ENCODE measurements at regions not wholly inside any gene's neighbourhood (a gene's known extent, or its start where the extent isn't known, plus 50 kb on each side); places are given as distances from the start of the nearest gene placed in this dataset.

DNA sequence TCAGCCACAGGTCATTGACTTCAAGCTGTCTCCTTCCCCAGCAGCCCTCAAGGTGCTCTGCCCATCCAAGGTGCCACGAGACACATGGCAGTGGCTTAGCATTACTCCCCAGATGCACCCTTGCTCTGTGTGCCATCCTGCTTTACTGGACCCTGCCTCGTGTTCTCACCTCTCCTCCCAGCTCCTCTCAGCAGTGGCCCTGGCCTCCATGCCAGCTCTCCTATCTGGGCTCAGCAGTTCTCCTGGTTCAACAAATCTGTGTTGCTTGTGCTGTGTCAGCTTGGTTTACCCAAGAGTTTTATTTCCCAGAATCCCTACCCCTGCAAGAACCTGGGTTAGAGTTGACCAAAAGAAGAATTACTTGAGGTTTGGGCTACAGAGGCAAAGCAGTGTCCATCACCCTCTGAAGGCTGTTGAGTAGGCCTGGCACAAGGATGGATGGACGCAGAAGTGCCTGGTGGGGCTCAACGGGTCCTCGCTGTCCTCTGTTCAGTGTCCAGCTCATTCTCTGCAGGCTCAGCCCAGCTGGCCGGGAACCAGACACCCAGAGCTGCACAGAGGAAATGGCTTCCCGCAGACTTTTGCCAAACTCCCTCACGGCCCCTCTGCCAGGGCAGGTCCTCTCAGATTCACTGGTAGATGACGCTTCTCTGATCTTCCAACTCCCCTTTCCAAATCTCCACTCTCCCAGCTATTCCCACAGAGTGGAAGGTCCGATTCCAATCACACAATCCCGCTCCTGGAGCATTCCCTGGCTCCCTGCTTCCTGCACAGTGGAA is 82.6 kb downstream of the FOXA2 start (continued):
- peak; percentile 53; the same call in 1 of the 2 replicates for TF ChIP-seq ZFP90 (CRISPR knock-in tag; IDR thresholded peaks at IDR 0.05; ENCODE audit: borderline replicate concordance)
- no peak for TF ChIP-seq ZNF207 (IDR thresholded peaks at IDR 0.05; ENCODE audit: borderline replicate concordance)
- TF ChIP-seq, protein P1, sequence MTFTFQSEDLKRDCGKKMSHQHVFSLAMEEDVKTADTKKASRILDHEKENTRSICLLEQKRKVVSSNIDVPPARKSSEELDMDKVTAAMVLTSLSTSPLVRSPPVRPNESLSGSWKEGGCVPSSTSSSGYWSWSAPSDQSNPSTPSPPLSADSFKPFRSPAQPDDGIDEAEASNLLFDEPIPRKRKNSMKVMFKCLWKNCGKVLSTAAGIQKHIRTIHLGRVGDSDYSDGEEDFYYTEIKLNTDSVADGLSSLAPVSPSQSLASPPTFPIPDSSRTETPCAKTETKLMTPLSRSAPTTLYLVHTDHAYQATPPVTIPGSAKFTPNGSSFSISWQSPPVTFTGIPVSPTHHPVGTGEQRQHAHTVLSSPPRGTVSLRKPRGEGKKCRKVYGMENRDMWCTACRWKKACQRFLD (CRISPR knock-in tag; IDR thresholded peaks at IDR 0.05; ENCODE audit: borderline replicate concordance): 0 out of 2 replicates have a peak, but pooled peaks have one; percentile 41
- peak; percentile 48 for TF ChIP-seq ZFY (CRISPR knock-in tag; IDR thresholded peaks at IDR 0.05)
- TF ChIP-seq, protein P2, sequence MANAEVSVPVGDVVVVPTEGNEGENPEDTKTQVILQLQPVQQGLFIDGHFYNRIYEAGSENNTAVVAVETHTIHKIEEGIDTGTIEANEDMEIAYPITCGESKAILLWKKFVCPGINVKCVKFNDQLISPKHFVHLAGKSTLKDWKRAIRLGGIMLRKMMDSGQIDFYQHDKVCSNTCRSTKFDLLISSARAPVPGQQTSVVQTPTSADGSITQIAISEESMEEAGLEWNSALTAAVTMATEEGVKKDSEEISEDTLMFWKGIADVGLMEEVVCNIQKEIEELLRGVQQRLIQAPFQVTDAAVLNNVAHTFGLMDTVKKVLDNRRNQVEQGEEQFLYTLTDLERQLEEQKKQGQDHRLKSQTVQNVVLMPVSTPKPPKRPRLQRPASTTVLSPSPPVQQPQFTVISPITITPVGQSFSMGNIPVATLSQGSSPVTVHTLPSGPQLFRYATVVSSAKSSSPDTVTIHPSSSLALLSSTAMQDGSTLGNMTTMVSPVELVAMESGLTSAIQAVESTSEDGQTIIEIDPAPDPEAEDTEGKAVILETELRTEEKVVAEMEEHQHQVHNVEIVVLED (CRISPR knock-in tag; IDR thresholded peaks at IDR 0.05; ENCODE audit: borderline replicate concordance): no peak
- TF ChIP-seq SALL2 (CRISPR knock-in tag; IDR thresholded peaks at IDR 0.05): peak; percentile 44; the same call in 1 of the 2 replicates
- 0 out of 2 replicates have a peak, but pooled peaks have one; percentile 27 for TF ChIP-seq ZNF143 (CRISPR knock-in tag; IDR thresholded peaks at IDR 0.05)
- TF ChIP-seq, protein P3, sequence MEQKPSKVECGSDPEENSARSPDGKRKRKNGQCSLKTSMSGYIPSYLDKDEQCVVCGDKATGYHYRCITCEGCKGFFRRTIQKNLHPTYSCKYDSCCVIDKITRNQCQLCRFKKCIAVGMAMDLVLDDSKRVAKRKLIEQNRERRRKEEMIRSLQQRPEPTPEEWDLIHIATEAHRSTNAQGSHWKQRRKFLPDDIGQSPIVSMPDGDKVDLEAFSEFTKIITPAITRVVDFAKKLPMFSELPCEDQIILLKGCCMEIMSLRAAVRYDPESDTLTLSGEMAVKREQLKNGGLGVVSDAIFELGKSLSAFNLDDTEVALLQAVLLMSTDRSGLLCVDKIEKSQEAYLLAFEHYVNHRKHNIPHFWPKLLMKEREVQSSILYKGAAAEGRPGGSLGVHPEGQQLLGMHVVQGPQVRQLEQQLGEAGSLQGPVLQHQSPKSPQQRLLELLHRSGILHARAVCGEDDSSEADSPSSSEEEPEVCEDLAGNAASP (CRISPR knock-in tag; IDR thresholded peaks at IDR 0.05; ENCODE audit: borderline replicate concordance): no peak
- TF ChIP-seq STAG1 (CRISPR knock-in tag; IDR thresholded peaks at IDR 0.05): peak; percentile 5; the same call in 1 of the 2 replicates
- TF ChIP-seq SMYD3 (CRISPR knock-in tag; IDR thresholded peaks at IDR 0.05): no peak
- TF ChIP-seq, protein P4, sequence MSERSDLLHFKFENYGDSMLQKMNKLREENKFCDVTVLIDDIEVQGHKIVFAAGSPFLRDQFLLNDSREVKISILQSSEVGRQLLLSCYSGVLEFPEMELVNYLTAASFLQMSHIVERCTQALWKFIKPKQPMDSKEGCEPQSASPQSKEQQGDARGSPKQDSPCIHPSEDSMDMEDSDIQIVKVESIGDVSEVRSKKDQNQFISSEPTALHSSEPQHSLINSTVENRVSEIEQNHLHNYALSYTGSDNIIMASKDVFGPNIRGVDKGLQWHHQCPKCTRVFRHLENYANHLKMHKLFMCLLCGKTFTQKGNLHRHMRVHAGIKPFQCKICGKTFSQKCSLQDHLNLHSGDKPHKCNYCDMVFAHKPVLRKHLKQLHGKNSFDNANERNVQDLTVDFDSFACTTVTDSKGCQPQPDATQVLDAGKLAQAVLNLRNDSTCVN (CRISPR knock-in tag; IDR thresholded peaks at IDR 0.05; ENCODE audit: borderline replicate concordance): no peak
- no peak for TF ChIP-seq JUNB (CRISPR knock-in tag; IDR thresholded peaks at IDR 0.05; ENCODE audit: borderline replicate concordance)
- TF ChIP-seq ZNF501 (CRISPR knock-in tag; IDR thresholded peaks at IDR 0.05): 0 out of 2 replicates have a peak, but pooled peaks have one; percentile 4
- TF ChIP-seq, protein P5, sequence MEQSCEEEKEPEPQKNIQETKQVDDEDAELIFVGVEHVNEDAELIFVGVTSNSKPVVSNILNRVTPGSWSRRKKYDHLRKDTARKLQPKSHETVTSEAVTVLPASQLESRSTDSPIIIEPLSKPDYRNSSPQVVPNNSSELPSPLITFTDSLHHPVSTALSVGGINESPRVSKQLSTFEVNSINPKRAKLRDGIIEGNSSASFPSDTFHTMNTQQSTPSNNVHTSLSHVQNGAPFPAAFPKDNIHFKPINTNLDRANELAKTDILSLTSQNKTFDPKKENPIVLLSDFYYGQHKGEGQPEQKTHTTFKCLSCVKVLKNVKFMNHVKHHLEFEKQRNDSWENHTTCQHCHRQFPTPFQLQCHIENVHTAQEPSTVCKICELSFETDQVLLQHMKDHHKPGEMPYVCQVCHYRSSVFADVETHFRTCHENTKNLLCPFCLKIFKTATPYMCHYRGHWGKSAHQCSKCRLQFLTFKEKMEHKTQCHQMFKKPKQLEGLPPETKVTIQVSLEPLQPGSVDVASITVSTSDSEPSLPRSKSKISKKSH (CRISPR knock-in tag; IDR thresholded peaks at IDR 0.05; ENCODE audit: borderline replicate concordance): peak; percentile 61; the same call in 1 of the 2 replicates
- TF ChIP-seq RAD21 (CRISPR knock-in tag; IDR thresholded peaks at IDR 0.05): no peak
- TF ChIP-seq ZNF816 (CRISPR knock-in tag; IDR thresholded peaks at IDR 0.05; ENCODE audit: borderline replicate concordance): no peak
- TF ChIP-seq, protein P6, sequence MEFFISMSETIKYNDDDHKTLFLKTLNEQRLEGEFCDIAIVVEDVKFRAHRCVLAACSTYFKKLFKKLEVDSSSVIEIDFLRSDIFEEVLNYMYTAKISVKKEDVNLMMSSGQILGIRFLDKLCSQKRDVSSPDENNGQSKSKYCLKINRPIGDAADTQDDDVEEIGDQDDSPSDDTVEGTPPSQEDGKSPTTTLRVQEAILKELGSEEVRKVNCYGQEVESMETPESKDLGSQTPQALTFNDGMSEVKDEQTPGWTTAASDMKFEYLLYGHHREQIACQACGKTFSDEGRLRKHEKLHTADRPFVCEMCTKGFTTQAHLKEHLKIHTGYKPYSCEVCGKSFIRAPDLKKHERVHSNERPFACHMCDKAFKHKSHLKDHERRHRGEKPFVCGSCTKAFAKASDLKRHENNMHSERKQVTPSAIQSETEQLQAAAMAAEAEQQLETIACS (CRISPR knock-in tag; IDR thresholded peaks at IDR 0.05): 0 out of 2 replicates have a peak, but pooled peaks have one; percentile 18
- no peak for TF ChIP-seq IRX3 (CRISPR knock-in tag; IDR thresholded peaks at IDR 0.05; ENCODE audit: borderline replicate concordance, low read depth)
- no peak for TF ChIP-seq DNMT1 (CRISPR knock-in tag; IDR thresholded peaks at IDR 0.05)
- no peak for TF ChIP-seq ZSCAN12 (CRISPR knock-in tag; IDR thresholded peaks at IDR 0.05)
- TF ChIP-seq ZBTB42 (CRISPR knock-in tag; IDR thresholded peaks at IDR 0.05): no peak

Measured in HepG2 (cell line).